ENCODE measurements at regions not wholly inside any gene's neighbourhood (a gene's known extent, or its start where the extent isn't known, plus 50 kb on each side); places are given as distances from the start of the nearest gene placed in this dataset.

- Mint-ChIP-seq H3K27me3 (peaks cover 8 to 18% of the 10 kb centered on the region in 2 donors), H3K27ac (no peak overlapping the region), H3K4me3 (no peak overlapping the region), H3K4me1 (peaks cover 0 to 3% (median 0%) of the 10 kb centered on the region in 4 donors), H3K36me3 (no peaks in the 10 kb centered on the region), H3K9me3 (no peaks in the 10 kb centered on the region)
- Histone ChIP-seq H3K9me3 (ENCODE audit: control insufficient read depth in 1 of 2, low read length in 2 of 2) (no peaks in the 10 kb centered on the region), H3K27me3 (ENCODE audit: insufficient read depth, low read length) (no peaks in the 10 kb centered on the region), H3K27ac (ENCODE audit: low read depth, low read length) (no peak overlapping the region), H3K4me1 (ENCODE audit: insufficient read depth, low read length) (no peaks in the 10 kb centered on the region), H3K36me3 (ENCODE audit: insufficient read depth, low read length) (no peaks in the 10 kb centered on the region), H3K4me3 (ENCODE audit: low read length in 2 of 2) (no peak overlapping the region)
- ChIA-PET POLR2A (ENCODE audit: partially characterized antibody) (no interaction called here), CTCF (ENCODE audit: partially characterized antibody) (no interaction called here)
- intact Hi-C loops (cut with micrococcal nuclease): no loop called here
- DNase-seq: no peak
These were observed 90.8 kb upstream of the DAAM1 start for GRCh38 chr14:59097681-59098080.

GRCh38 chr14:59098377-59098776 lies 90.1 kb upstream of the DAAM1 start:
- Mint-ChIP-seq H3K27me3 (peaks cover 8 to 18% of the 10 kb centered on the region in 2 donors), H3K36me3 (no peaks in the 10 kb centered on the region), H3K4me3 (no peak overlapping the region), H3K4me1 (peaks cover 0 to 3% (median 0%) of the 10 kb centered on the region in 4 donors), H3K9me3 (no peaks in the 10 kb centered on the region), H3K27ac (no peak overlapping the region)
- H3K27ac ChIP-seq (ENCODE audit: low read depth, low read length): no peak overlapping the region
- no peaks in the 10 kb centered on the region for H3K27me3 ChIP-seq (ENCODE audit: insufficient read depth, low read length)
- CTCF ChIA-PET (ENCODE audit: partially characterized antibody): no interaction called here
- intact Hi-C loops (cut with micrococcal nuclease): no loop called here
- H3K9me3 ChIP-seq (ENCODE audit: control insufficient read depth in 1 of 2, low read length in 2 of 2): no peaks in the 10 kb centered on the region
- H3K4me1 ChIP-seq (ENCODE audit: insufficient read depth, low read length): no peaks in the 10 kb centered on the region
- no peak overlapping the region for H3K4me3 ChIP-seq (ENCODE audit: low read length in 2 of 2)
- POLR2A ChIA-PET (ENCODE audit: partially characterized antibody): no interaction called here
- no peaks in the 10 kb centered on the region for H3K36me3 ChIP-seq (ENCODE audit: insufficient read depth, low read length)
- no peak for DNase-seq

GRCh38 chr14:59100205-59100604 lies 88.3 kb upstream of the DAAM1 start:
- ChIA-PET CTCF (ENCODE audit: partially characterized antibody) (no interaction called here), POLR2A (ENCODE audit: partially characterized antibody) (no interaction called here)
- Histone ChIP-seq H3K27ac (ENCODE audit: low read depth, low read length) (no peak overlapping the region), H3K4me1 (ENCODE audit: insufficient read depth, low read length) (no peaks in the 10 kb centered on the region), H3K4me3 (ENCODE audit: low read length in 2 of 2) (no peak overlapping the region), H3K27me3 (ENCODE audit: insufficient read depth, low read length) (no peaks in the 10 kb centered on the region), H3K36me3 (ENCODE audit: insufficient read depth, low read length) (no peaks in the 10 kb centered on the region), H3K9me3 (ENCODE audit: control insufficient read depth in 1 of 2, low read length in 2 of 2) (no peaks in the 10 kb centered on the region)
- no peak overlapping the region for H3K27ac Mint-ChIP-seq
- no peaks in the 10 kb centered on the region for H3K9me3 Mint-ChIP-seq
- peaks cover 0 to 3% (median 0%) of the 10 kb centered on the region in 4 donors for H3K4me1 Mint-ChIP-seq
- no peaks in the 10 kb centered on the region for H3K36me3 Mint-ChIP-seq
- H3K27me3 Mint-ChIP-seq: peaks cover 6 to 21% of the 10 kb centered on the region in 2 donors
- H3K4me3 Mint-ChIP-seq: no peak overlapping the region
- intact Hi-C loops (cut with micrococcal nuclease): no loop called here
- DNase-seq: no peak

- H3K9me3 ChIP-seq (ENCODE audit: control insufficient read depth in 1 of 2, low read length in 2 of 2): no peaks in the 10 kb centered on the region
- no peaks in the 10 kb centered on the region for H3K36me3 ChIP-seq (ENCODE audit: insufficient read depth, low read length)
- intact Hi-C loops (cut with micrococcal nuclease): no loop called here
- ChIA-PET POLR2A (ENCODE audit: partially characterized antibody) (no interaction called here), CTCF (ENCODE audit: partially characterized antibody) (no interaction called here)
- Mint-ChIP-seq H3K27ac (no peak overlapping the region), H3K4me3 (no peak overlapping the region), H3K27me3 (peaks cover 6 to 21% of the 10 kb centered on the region in 2 donors), H3K36me3 (no peaks in the 10 kb centered on the region), H3K4me1 (peaks cover 0 to 3% (median 0%) of the 10 kb centered on the region in 4 donors), H3K9me3 (no peaks in the 10 kb centered on the region)
- H3K4me1 ChIP-seq (ENCODE audit: insufficient read depth, low read length): no peaks in the 10 kb centered on the region
- H3K4me3 ChIP-seq (ENCODE audit: low read length in 2 of 2): no peak overlapping the region
- no peak for DNase-seq
- H3K27ac ChIP-seq (ENCODE audit: low read depth, low read length): no peak overlapping the region
- H3K27me3 ChIP-seq (ENCODE audit: insufficient read depth, low read length): no peaks in the 10 kb centered on the region
These were observed 87.0 kb upstream of the DAAM1 start for GRCh38 chr14:59101476-59101875.

- ChIA-PET CTCF (ENCODE audit: partially characterized antibody) (no interaction called here), POLR2A (ENCODE audit: partially characterized antibody) (no interaction called here)
- H3K4me3 ChIP-seq (ENCODE audit: low read length in 2 of 2): no peak overlapping the region
- Mint-ChIP-seq H3K36me3 (no peaks in the 10 kb centered on the region), H3K9me3 (no peaks in the 10 kb centered on the region), H3K4me1 (peaks cover 0 to 3% (median 0%) of the 10 kb centered on the region in 4 donors), H3K4me3 (no peak overlapping the region), H3K27me3 (peaks cover 14 to 27% of the 10 kb centered on the region in 2 donors), H3K27ac (no peak overlapping the region)
- H3K4me1 ChIP-seq (ENCODE audit: insufficient read depth, low read length): no peaks in the 10 kb centered on the region
- no peak overlapping the region for H3K27ac ChIP-seq (ENCODE audit: low read depth, low read length)
- H3K36me3 ChIP-seq (ENCODE audit: insufficient read depth, low read length): no peaks in the 10 kb centered on the region
- intact Hi-C loops (cut with micrococcal nuclease): no loop called here
- no peaks in the 10 kb centered on the region for H3K27me3 ChIP-seq (ENCODE audit: insufficient read depth, low read length)
- DNase-seq: no peak
- H3K9me3 ChIP-seq (ENCODE audit: control insufficient read depth in 1 of 2, low read length in 2 of 2): no peaks in the 10 kb centered on the region
These were observed 85.1 kb upstream of the DAAM1 start for GRCh38 chr14:59103396-59103795.

- POLR2A ChIA-PET (ENCODE audit: partially characterized antibody): no interaction called here
- CTCF ChIA-PET (ENCODE audit: partially characterized antibody): interaction anchor here (1.1 kb wide), 1 partner anchor 35 kb away, joined by 3 read pairs; no protein-coding TSS in a partner anchor
- H3K4me1 Mint-ChIP-seq: peaks cover 0 to 2% (median 0%) of the 10 kb centered on the region in 4 donors
- peaks cover 10 to 16% of the 10 kb centered on the region in 2 donors for H3K27me3 Mint-ChIP-seq
- intact Hi-C loops (cut with micrococcal nuclease): no loop called here
- DNase-seq: no peak
- H3K36me3 Mint-ChIP-seq: no peaks in the 10 kb centered on the region
- H3K9me3 ChIP-seq (ENCODE audit: control insufficient read depth in 1 of 2, low read length in 2 of 2): no peaks in the 10 kb centered on the region
- no peak overlapping the region for H3K27ac Mint-ChIP-seq
- no peak overlapping the region for H3K27ac ChIP-seq (ENCODE audit: low read depth, low read length)
- H3K36me3 ChIP-seq (ENCODE audit: insufficient read depth, low read length): no peaks in the 10 kb centered on the region
- no peaks in the 10 kb centered on the region for H3K9me3 Mint-ChIP-seq
- no peak overlapping the region for H3K4me3 Mint-ChIP-seq
- H3K4me3 ChIP-seq (ENCODE audit: low read length in 2 of 2): no peak overlapping the region
- H3K4me1 ChIP-seq (ENCODE audit: insufficient read depth, low read length): no peaks in the 10 kb centered on the region
- no peaks in the 10 kb centered on the region for H3K27me3 ChIP-seq (ENCODE audit: insufficient read depth, low read length)
These were observed 80.6 kb upstream of the DAAM1 start for GRCh38 chr14:59107819-59108218.

GRCh38 chr14:59116984-59117415 lies 71.5 kb upstream of the DAAM1 start:
- H3K36me3 Mint-ChIP-seq: no peaks in the 10 kb centered on the region

More at GRCh38 chr14:59116984-59117415, 71.5 kb upstream of the DAAM1 start:
- peaks cover 4 to 8% of the 10 kb centered on the region in 2 donors for H3K27me3 Mint-ChIP-seq
- H3K27me3 ChIP-seq (ENCODE audit: insufficient read depth, low read length): no peaks in the 10 kb centered on the region
- no peak overlapping the region for H3K4me3 ChIP-seq (ENCODE audit: low read length in 2 of 2)
- CTCF ChIA-PET (ENCODE audit: partially characterized antibody): no interaction called here
- no peaks in the 10 kb centered on the region for H3K36me3 ChIP-seq (ENCODE audit: insufficient read depth, low read length)
- H3K27ac Mint-ChIP-seq: no peak overlapping the region
- H3K27ac ChIP-seq (ENCODE audit: low read depth, low read length): no peak overlapping the region
- no peak for DNase-seq
- no peaks in the 10 kb centered on the region for H3K4me1 Mint-ChIP-seq
- POLR2A ChIA-PET (ENCODE audit: partially characterized antibody): no interaction called here
- H3K9me3 Mint-ChIP-seq: no peaks in the 10 kb centered on the region
- intact Hi-C loops (cut with micrococcal nuclease): no loop called here
- H3K4me3 Mint-ChIP-seq: no peak overlapping the region
- no peaks in the 10 kb centered on the region for H3K9me3 ChIP-seq (ENCODE audit: control insufficient read depth in 1 of 2, low read length in 2 of 2)
- H3K4me1 ChIP-seq (ENCODE audit: insufficient read depth, low read length): no peaks in the 10 kb centered on the region
